GM21737 (cell line): ENCODE measurements at regions not wholly inside any gene's neighbourhood (a gene's known extent, or its start where the extent isn't known, plus 50 kb on each side); places are given as distances from the start of the nearest gene placed in this dataset.

Source experiments
- ATAC-seq: cut with Tn5 transposase; IDR thresholded peaks from one replicate; pipeline ENCODE4 v1.9.1; 2021; ENCODE audit warnings: mild to moderate bottlenecking, moderate library complexity; ENCODE audit not compliant: unreplicated experiment

DNA sequence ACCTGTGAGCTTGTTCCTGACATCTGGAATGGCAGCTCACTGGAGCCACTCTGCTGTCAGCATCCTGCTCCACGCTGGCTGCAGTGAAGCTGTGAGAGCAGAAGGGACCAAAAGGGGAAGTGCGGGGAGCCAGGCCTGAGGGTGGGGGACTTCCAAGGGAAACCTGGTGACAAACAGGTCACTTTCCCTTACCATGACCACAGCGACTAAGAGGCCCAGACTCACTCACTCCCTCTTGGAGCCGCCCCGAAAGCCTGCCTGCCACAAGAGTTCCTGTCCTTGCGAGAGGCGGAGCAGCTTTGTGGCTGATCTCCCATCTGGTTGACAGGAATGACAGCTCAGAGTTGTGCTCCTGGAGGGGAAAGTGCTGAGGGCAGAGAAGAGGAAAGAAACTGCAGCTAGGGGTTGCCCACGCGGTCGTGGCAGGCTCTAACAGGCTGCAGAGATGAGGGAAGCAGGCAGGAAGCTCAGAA lies 183.8 kb upstream of the NTM start:
- peak; percentile 87 for ATAC-seq

DNA sequence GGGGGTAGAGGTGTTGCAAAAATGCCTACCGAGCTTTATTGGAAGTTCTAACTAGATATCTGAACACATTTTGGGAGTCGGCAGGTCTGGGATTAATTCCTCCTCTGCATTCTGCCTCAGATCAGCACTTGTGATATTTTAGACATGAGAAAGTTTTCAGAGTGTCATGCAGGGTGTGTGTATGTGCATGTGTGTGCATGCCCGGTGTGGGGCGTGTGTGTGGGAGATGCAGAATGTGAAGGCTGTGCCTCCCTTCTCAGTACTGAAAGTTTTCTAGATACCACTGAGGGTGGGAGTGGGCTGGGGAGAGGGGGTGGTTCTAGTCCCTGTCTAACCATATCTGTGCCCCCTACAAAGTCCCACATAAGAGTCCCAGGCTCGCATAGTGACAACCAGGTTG lies 180.0 kb upstream of the NTM start:
- no peak for ATAC-seq

DNA sequence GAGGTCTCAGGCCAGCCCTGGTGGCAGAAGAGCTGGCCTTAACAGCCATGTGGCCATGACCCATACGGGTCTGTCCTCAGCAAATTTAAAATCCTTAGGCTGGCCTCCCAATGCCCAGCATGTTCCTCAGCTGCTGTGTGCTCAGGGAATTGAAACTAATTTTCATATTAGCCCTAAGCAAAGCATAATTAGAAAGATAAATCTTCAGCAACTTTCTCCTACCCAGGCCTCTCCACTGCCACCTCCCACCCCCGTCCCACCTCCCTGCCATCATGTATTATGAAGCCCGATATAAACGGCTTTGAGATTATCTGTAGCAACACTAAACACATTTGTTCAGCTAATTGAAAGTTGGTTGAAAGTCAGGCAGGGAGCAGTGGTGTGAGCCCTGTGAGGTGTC lies 178.8 kb upstream of the NTM start:
- no peak for ATAC-seq

DNA sequence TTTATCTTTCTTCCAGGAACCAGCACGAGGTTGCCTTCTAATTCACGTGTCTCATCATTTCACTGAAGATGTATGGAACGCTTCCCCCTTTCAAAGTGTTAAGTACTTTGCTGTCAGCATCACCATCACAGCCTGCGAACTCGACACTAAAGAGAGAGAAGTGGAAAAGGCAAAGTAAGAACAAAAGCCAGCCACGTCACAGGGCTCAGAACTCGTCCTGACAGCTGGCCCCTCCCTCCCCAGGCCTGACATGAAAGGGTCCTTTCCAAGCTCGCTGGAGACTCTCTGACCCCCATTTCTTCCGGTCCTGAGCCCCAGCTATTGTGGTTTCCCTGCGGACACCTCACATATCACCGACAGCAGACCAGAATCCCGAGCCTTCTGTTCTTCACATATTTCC lies 177.8 kb upstream of the NTM start:
- ATAC-seq = no peak

DNA sequence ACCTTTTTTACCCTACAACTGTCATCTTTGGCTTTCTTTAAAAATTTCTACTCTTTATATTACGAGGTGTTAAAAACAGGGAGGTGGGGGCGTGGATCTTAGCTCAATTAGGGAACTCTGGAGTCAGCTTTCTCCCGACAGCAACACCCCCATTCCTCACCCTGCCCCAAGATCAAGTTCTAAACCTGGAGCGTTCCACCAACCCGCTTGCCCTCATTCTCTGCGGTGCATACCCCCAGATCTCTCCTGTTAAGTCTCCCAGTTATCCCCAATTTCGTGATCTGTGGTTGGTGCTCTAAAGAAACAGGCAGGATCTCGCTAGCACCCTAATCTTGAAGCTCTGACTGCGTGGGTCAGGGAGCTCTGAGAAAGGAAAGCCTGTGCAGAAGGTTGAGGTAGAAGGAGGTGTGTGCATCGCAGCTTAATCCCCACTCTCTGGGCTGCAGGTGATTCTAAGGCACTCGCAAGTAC lies 177.3 kb upstream of the NTM start:
- no peak for ATAC-seq

DNA sequence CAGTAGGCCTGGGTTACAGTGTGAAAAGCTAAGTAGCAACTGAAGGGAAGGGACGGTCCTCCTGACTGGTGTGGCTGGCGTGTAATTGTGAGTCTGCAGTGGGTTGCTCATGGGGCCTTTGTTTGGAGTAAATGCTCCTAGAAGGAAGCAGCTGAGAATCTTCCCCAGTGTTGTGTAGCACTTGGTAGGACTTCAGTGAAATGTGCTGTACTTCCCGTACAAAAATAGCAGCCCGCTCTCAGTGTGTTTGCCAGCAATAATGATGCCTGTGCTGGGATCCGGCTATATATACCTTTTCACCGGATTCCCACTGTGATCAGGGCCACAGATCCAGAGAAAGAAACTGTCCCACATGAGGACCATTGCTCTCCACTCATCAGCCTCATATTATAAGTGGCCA lies 175.7 kb upstream of the NTM start:
- ATAC-seq = no peak

DNA sequence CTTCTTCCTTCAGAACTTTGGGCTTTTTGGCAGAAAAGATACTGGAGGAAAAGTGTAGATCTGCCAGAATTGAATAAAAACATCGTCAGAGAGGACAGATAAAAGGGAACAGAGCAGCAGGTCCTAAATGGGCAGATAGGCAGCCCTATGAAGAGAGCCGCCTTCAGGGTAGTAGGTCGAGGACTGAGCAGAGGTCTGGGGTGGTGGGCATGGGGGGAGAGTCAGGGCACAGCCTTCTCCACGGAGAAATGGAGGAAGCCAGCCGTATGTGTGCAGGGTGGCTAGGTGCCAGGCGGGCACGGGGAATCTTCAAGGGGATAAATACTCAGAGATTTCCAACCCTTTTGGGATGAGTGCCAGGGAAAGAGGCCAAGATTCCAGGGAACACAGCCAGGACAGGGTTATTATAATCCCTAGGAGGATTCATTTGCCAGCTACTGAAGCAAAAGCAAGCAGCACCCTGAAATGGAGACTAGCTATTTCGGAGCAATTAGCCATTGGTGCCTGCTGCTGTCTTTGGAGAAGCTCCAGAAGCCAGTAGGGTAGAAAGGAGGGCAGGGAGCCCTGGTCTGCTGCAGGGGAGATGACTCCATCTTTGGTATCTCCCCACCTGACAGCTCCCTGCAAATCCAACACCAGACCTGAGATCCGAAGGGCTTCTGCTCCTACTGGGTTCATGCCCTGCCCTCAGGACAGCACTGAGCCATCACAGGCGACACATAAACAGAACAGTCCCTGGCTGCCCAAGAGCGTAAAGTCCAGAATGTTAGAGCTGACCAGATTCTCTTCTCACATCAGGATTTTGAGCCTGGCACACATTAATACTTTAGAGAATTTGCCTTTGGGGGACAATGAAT lies 174.5 kb upstream of the NTM start:
- ATAC-seq = no peak

DNA sequence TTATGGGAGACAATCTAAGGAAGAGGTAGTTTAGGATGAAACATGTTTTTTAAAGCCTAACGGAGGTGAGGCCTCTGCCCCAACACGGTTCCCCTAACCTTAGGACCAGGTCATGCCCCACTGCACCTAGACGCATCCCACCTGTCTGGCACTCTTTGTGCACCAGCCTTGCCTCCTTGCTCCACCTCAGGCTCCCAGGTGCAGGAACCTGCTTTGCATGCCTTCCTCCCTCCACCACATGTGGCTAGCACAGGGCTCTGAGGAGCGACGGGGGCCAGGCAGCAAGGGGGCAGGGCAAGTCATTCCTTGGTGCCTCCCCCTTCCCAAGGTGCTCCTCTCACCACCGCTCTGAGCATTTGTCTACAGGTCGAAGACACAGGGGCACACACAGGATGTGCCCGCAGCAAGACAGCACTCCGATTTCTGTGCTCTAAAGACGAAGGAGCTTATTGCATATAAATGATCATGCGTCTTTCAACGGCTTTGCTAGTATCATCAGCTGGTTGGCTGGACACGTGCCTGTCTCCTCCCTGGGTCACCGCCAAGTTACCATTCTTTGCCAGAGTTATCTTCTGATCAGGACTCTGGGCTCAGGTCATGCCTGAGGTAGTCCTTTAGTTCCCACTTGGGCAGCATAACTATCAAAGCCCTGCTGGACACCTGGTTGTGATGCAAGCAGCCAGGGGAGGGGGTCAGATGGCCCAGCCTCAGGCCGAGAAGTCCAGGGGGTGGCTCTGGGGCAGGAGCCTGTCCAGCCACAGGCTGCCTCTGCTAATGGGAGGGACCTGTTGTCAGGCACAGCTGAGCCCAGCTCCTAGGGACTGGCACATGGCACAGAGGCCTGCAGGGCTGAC lies 172.0 kb upstream of the NTM start:
- ATAC-seq = no peak

DNA sequence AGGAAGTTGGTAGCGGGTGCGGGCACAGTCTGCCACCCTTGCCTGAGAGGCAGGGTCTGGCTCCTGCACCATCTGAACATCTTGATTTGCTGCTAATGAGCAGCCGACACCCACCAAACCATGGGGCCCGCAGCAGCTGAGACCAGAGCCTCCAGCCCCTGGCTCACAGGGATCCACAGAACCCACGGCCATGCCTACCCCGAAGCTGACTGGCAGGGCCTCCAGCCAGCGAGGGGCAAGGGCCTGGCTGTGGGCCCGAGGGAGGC lies 171.5 kb upstream of the NTM start:
- ATAC-seq = no peak

DNA sequence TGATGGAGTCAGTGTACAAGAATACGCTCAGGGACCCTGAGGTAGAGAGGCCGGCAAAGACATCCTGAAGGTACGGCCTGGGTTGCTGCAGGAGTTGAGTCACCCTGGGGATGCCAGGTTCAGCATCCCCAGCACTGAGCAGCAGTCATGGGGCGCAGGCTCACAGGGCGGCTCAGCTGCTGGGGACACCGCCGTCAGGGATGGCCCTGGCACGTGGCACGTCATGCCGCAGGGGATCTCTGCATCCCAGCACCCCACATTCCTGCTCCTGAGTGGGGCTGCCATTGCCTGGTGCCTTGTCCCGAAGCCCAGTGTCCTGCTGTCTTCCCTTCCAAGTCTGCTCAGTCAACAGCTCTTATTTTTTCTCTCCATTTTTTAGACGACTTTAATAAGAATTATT lies 168.7 kb upstream of the NTM start:
- no peak for ATAC-seq

DNA sequence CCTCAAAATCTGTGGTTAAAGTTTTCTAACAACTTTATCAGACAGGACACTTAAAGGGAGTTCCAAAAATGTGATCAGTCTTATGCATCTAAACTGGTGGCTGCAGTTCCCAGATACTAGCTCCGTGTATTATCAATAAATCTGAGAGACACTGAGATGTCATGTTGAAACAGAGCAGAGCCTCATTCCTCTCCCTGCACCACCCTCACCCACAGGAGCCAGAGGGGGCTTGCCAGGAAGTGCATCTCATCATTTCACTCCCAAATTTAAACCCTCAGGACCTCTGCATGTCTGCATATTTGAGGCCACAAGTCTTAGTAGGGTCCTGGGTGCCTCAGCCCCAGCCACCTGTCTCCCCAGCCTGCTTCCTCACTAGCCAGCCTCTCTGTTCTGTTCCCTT lies 167.4 kb upstream of the NTM start:
- no peak for ATAC-seq

DNA sequence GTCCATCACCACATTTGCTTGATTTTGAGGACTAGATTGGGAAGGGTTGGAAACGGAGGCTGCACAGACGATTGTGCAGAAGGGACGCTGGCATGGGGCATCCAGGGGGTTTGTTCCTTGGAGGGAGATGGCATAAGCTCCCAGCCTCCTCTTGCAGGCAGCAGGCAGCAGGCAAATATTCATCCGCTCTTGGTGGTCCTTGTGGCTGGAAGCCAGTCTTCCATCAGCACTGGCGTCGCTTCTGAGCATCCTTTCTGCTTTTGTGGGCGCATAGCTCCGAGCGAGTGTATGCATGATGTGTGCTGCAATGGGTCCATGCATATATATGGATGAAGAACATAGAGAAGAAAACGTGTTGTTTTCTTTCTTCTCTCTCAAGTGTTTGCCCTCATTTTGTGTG lies 166.1 kb upstream of the NTM start:
- ATAC-seq = no peak

DNA sequence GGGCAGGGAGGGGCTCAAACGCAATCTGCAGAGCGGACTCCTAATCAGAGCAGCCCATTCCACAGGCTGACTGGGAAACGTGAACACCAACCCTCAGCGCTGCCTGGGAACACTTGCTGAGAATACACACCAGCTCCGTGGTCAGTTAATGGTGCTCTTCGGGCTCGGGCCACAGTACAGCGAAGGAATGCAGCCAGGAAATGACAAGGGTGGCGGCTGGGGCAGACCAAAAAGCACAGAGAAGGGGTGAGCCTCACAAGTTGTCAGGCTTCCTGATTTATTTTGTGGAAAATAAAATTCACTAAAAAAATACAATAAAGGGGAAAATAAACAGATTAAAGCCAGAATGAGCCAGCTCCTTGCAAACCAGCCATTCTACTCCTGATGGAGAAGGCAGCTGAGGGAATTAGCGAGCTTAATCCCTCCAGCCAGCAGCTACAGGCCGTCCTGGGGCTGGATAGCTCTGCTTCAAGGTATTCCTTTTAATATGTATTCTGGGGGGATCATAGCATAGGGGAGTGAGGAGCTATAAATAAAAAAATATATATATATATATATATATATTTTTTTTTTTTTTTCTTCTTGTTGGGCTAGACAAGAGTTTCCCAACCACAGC lies 165.5 kb upstream of the NTM start:
- no peak for ATAC-seq

DNA sequence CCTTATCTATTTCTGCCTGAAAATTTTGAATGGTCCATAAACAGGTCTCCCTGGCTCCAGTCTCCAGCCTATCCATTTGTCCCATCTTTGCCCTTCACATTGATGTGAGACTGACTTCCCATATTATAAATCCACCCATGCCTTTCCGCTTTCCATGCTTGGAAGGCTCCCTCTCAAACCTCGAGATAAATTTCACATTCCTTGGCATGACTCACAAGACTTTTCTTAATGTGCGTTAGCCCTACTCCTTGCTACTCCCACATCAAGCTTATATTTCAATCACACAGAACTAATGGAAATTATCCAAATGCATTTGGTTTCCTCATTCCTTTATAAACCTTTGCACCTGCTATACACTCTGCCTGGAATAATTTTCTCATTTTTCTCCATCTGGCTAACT lies 163.7 kb upstream of the NTM start:
- no peak for ATAC-seq

DNA sequence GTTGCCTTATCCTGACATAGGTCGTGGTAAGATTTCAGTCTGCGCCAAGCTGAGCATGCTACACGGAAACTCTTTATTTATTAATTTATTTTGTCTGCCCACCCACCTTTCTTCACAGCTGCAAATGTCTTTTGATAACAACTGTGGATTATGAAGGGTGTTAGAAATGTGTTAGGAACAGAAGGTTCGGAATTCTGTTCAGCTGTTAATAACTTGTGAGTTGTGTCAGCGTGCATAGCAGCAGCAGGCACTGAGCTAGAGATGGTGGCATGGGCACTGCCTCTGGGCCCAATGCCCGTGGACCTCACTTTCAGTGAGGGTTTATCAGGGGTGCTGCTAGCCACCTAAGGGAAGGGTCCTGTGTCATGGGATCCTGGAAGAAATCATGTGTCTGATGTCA lies 162.5 kb upstream of the NTM start:
- ATAC-seq = no peak

DNA sequence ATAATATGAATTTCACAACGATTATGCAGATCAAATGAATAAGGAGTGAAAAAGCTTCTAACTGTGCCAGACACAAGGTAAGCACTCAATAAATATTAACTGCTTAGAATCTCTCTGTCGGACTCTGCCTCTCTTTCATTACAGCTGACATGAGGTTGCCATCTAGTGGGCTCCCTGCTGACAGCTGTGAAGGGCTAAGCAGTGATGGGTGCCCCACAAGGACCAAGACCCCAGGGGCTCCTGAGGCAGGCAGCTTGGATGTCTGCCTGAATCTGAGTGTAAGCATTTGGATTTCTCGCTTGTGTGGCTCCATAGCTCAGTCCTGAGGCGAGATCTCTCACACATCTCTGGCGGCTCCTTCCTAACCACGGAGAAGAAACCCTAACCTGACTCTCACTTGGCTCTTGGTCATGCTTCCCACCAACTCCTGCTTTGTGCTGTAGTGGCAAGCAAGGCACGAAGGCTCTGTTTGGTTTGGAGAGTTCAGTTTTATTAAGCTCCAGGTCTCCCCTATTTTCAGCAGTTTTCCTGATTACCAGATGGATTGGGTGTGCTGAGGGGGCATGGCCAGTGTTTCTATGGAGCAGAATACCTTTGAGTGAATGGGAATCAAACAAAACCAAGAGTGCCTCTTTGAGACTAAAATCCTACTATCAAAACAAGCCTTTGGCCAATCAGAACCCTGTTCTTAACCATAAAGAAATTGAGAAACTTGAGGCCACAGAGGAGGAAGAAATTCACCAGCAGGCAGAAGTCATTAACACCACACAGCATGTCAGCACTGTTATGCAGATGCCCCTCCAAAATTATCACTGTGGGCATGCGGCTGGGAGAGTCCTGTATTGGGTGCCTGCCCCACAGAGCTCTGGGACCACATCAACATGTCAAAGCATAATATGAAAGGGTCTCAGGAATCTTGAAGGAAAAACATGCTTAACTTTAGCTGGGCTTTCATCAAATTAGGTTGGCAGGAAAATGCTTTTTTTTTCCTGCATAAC lies 152.8 kb upstream of the NTM start:
- ATAC-seq = no peak

DNA sequence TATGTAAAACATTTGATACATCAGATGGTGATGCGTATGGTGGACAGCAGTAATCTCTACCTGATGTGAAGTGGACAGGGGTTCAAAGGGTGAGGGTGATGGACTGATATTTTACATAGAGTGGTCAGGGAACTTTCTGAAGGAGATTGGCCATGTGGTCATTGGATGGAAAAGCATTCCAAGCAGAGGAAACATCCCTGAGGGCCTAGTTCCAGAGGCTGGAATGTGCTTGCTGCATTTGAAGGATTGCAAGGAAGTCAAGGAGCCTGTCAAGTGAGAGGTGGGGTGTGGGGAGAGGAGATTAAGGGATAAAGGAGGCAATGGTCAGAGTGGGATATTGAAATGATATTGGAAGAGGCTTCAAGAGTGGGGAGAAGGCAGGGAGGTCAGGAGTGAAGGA lies 151.9 kb upstream of the NTM start:
- ATAC-seq = no peak

DNA sequence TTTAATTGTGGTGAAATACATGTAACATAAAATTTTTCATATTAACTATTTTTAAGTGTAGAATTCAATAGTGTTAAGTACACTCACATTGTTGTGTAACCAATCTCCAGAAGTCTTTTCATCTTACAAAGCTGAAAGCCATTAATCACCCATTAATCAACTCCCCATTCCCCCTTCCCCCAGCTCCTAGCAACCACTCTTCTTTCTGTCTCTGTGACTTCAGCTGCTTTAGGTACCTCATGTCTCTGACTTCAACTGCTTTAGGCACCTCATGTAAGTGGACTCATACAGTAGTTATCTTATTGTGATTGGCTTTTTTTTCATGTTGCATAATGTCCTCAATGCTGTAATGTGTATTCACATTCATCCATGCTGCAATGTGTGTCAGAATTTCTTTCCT lies 150.8 kb upstream of the NTM start:
- no peak for ATAC-seq

DNA sequence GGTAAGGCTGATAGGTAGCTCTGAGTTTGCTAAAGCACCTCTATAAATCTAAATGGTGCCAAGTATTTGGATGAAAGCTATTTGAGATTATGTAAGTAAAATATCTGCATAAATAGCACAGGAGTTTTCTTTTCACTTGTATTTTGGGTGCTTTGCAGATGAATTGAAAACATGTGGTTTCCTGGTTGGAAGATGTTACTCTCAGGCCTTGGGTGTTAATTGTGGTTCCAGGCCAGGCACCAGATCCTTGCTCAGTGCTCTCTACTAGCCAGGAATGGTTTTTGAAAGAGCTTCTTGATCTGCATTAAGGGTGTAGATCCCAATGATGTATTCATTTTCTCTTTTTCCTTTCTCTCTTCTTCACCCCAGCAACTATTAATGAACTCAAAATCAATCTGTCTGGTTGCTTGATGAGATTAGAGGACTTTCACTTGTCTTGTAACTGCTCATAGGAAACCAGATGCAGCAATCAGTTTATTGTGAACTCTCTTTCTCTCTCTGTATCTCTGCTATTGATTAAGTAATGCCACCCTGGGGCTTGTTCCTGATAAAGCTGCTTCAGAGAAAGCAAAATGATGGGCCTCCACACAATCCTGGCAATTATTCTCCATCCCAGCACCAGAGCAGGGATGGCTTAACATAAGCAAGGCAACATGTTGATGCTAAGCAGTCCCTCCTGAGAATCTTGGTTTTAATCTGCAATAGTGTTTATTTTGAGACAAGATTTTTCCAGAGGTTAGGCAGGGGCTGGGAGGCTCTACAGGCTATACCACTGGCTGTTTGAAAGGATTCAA lies 147.0 kb upstream of the NTM start:
- no peak for ATAC-seq

DNA sequence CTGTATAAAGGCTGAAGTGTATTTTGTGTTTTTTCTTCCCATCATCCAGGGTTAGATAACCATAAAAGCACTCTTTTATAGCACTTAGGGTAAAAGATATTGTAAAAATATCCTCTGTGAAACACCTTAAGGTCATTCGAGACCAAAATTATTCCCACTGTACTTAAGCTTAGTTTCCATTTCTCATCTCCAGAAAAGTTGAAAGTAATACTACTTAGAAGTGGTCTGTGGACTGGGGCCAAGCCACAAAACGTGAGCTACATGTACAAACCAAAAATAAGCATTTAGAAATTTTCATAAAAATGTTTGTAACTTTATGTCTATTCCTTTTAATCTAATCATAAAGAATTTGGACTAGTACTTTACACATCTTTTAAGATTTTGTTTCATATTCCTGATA lies 142.0 kb upstream of the NTM start:
- no peak for ATAC-seq
